ENCODE measurements at regions not wholly inside any gene's neighbourhood (a gene's known extent, or its start where the extent isn't known, plus 50 kb on each side); places are given as distances from the start of the nearest gene placed in this dataset.

- TF ChIP-seq EZH2 (IDR thresholded peaks at IDR 0.05; ENCODE audit: borderline replicate concordance) (no peak), CTCF (IDR thresholded peaks at IDR 0.05; ENCODE audit: poor library complexity) (no peak)
These were observed 458.4 kb downstream of the XPNPEP1 start for GRCh38 chr10:109464949-109465348.
